Natural killer cell (primary cell): ENCODE measurements at regions not wholly inside any gene's neighbourhood (a gene's known extent, or its start where the extent isn't known, plus 50 kb on each side); places are given as distances from the start of the nearest gene placed in this dataset.

Source experiments
- ATAC-seq, 3 donors: fragments of 150-1000 bp in 2 of 3; fragments of 200-7000 bp in 1 of 3; cut with Tn5 transposase; 1 replicate in 1 of 3; 2 replicates in 2 of 3; pipeline ENCODE4 v1.10.0; 2021; ENCODE audit warnings: mild to moderate bottlenecking in 2 of 3, moderate library complexity in 2 of 3
- DNase-seq, 2 donors: peaks; one replicate each; pipeline versions ENCODE4 v3.0.0 to v3.0.0-alpha.2; 2013 to 2021; ENCODE audit warnings: mixed read lengths in 1 of 2
- H3K27ac ChIP-seq: one replicate; pipeline ENCODE4 v1.5.1; 2013; ENCODE audit warnings: mild to moderate bottlenecking, low read length
- H3K27me3 ChIP-seq: one replicate; pipeline ENCODE4 v1.6.1; 2013; ENCODE audit warnings: low read length; ENCODE audit not compliant: control insufficient read depth, insufficient read depth
- H3K36me3 ChIP-seq: one replicate; pipeline ENCODE4 v1.6.1; 2013; ENCODE audit warnings: low read length; ENCODE audit not compliant: control insufficient read depth, insufficient read depth
- H3K4me1 ChIP-seq: one replicate; pipeline ENCODE4 v1.6.1; 2013; ENCODE audit warnings: low read length; ENCODE audit not compliant: control insufficient read depth, insufficient read depth
- H3K4me3 ChIP-seq: one replicate; pipeline ENCODE4 v1.5.1; 2013; ENCODE audit warnings: low read length
- H3K9me3 ChIP-seq: one replicate; pipeline ENCODE4 v1.6.1; 2013; ENCODE audit warnings: low read length; ENCODE audit not compliant: control insufficient read depth, insufficient read depth
- H3K27ac Mint-ChIP-seq, 2 donors: one replicate each; pipeline ENCODE4 v1.8.0; 2022; ENCODE audit warnings: mild to moderate bottlenecking in 2 of 2, mixed read lengths in 2 of 2, moderate library complexity in 1 of 2
- H3K27me3 Mint-ChIP-seq, 2 donors: one replicate each; pipeline ENCODE4 v1.8.0; 2022; ENCODE audit warnings: low read depth in 2 of 2, mixed read lengths in 2 of 2
- H3K36me3 Mint-ChIP-seq: one replicate; pipeline ENCODE4 v1.8.0; 2022; ENCODE audit warnings: mixed read lengths
- H3K4me1 Mint-ChIP-seq, 2 donors: one replicate each; pipeline ENCODE4 v1.8.0; 2022; ENCODE audit warnings: mixed read lengths in 2 of 2
- H3K4me3 Mint-ChIP-seq: one replicate; pipeline ENCODE4 v1.8.0; 2022; ENCODE audit warnings: mild to moderate bottlenecking, moderate library complexity, mixed read lengths
- H3K9me3 Mint-ChIP-seq, 2 donors: one replicate each; pipeline ENCODE4 v1.8.0; 2022; ENCODE audit warnings: mixed read lengths in 2 of 2
- WGBS: methylation state at CpG from one replicate; pipeline ENCODE4 v1.1.7; 2013; ENCODE audit warnings: missing lambda C conversion rate; ENCODE audit not compliant: insufficient coverage; 5-methylcytosine and 5-hydroxymethylcytosine counted together
- intact Hi-C: fragments of 100-400 bp; cut with micrococcal nuclease; formaldehyde crosslinking; loops from one replicate; pipeline ENCODE4 v1.14.2; 2022
- TF ChIP-seq, protein P1 (sequence below): fragments of 200-600 bp; IDR thresholded peaks from one replicate; pipeline ENCODE4 v1.8.0; 2022; ENCODE audit warnings: antibody characterized with exemption

DNA sequence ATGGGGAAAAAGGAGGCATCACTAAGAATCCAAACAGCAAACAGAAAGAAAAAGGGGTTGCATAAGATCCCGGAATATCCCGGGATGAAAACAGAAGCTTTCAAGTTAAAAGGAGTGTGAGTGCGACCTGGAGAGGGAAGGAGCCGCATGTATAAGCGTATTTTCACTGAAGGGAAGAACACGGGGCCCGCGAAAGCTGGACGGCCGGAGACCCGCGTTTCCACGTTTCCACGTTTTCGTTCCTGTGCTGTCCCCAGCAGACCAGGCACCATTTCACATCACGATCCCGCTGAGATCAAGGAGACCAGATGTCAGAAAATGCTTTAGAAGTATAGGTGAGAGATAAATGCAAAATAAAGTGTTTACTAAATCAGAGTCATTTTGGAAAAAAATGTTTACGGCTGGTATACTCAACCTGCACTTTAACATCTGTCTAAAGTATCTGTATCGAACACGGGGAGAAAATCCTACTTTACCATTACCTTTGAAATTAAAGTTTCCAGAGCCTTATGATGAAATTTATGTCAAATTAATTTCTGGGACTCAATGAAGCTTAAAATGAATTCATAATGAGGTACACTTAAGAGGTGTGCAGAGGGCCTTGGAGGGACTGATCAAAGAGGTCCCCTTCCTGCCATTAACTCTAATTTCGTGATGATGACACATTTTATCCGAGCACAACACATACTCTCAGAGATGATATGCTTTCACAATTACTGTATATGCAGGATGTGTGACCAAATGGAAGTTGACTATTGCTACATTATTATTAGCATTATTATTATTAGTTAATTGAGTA, 71.0 kb upstream of the SALL3 start:
- no peaks in the 10 kb centered on the region for H3K36me3 ChIP-seq
- intact Hi-C loops = no loop called here
- H3K9me3 ChIP-seq = no peaks in the 10 kb centered on the region
- no peak overlapping the region for H3K27ac ChIP-seq
- Mint-ChIP-seq H3K27ac (no peak overlapping the region), H3K27me3 (peaks cover 0 to 10% of the 10 kb centered on the region in 2 donors), H3K36me3 (no peaks in the 10 kb centered on the region), H3K9me3 (no peaks in the 10 kb centered on the region), H3K4me1 (no peaks in the 10 kb centered on the region), H3K4me3 (no peak overlapping the region)
- 92% methylated on average over 17 of the region's 22 CpGs for WGBS
- DNase-seq (no peak), ATAC-seq (no peak)
- TF ChIP-seq, protein P1, sequence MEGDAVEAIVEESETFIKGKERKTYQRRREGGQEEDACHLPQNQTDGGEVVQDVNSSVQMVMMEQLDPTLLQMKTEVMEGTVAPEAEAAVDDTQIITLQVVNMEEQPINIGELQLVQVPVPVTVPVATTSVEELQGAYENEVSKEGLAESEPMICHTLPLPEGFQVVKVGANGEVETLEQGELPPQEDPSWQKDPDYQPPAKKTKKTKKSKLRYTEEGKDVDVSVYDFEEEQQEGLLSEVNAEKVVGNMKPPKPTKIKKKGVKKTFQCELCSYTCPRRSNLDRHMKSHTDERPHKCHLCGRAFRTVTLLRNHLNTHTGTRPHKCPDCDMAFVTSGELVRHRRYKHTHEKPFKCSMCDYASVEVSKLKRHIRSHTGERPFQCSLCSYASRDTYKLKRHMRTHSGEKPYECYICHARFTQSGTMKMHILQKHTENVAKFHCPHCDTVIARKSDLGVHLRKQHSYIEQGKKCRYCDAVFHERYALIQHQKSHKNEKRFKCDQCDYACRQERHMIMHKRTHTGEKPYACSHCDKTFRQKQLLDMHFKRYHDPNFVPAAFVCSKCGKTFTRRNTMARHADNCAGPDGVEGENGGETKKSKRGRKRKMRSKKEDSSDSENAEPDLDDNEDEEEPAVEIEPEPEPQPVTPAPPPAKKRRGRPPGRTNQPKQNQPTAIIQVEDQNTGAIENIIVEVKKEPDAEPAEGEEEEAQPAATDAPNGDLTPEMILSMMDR = no peak
- H3K4me3 ChIP-seq = no peak overlapping the region
- no peaks in the 10 kb centered on the region for H3K4me1 ChIP-seq
- H3K27me3 ChIP-seq = no peaks in the 10 kb centered on the region

DNA sequence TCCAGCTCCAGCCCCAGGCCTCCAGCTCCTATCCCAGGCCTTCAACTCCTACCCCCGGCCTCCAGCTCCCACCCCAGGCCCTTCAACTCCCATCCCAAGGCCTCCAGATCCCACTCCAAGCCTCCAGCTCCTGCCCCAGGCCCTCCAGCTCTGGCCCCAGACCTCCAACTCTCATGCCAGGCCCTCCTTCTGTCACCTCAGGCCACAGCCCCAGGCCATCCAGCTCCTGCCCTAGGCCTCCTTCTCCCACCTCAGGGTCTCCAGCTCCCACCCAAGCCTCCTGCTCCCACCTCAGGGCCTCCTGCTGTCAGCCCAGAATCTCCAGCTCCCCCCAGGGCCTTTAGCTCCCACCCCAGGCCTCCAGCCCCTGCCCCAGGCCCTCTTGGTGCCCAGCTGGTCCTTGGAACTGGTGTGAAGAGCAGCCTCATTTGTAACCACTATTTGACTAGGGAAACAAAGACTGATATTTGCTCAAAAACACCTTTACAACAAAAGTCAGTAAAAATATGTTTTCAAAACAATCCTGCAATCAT, 67.8 kb upstream of the SALL3 start:
- no peak for DNase-seq
- Histone ChIP-seq H3K9me3 (no peaks in the 10 kb centered on the region), H3K4me1 (no peaks in the 10 kb centered on the region), H3K27ac (no peak overlapping the region), H3K4me3 (no peak overlapping the region), H3K27me3 (no peaks in the 10 kb centered on the region), H3K36me3 (no peaks in the 10 kb centered on the region)
- intact Hi-C loops = no loop called here
- TF ChIP-seq, protein P1 = no peak
- H3K27me3 Mint-ChIP-seq = no peaks in the 10 kb centered on the region
- WGBS = 49% methylated on average over 1 of the region's 1 CpG
- no peak overlapping the region for H3K4me3 Mint-ChIP-seq
- ATAC-seq = no peak
- no peaks in the 10 kb centered on the region for H3K9me3 Mint-ChIP-seq
- H3K4me1 Mint-ChIP-seq = no peaks in the 10 kb centered on the region
- H3K36me3 Mint-ChIP-seq = no peaks in the 10 kb centered on the region
- no peak overlapping the region for H3K27ac Mint-ChIP-seq

DNA sequence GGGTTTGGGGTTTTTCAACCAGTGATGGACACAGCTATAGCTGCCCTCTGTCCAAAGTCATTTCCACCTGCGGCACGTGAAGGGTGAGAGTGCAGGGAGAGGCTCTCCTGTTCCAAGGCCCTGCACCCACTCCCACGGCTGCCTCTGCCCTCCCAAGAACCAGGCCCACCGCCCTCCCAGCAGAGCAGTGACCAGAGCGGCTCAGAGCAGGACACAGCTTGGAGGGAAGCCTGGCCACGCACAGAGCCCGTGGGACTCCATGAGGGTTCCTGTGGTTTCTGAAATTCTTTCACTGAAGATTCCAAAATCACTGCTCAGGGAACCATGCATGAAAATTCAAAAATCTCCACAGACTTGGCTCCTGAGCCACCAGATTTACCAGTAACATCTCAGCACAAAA, 67.3 kb upstream of the SALL3 start:
- H3K36me3 ChIP-seq = no peaks in the 10 kb centered on the region
- H3K4me1 ChIP-seq = no peaks in the 10 kb centered on the region
- no peaks in the 10 kb centered on the region for H3K27me3 Mint-ChIP-seq
- H3K27me3 ChIP-seq = no peaks in the 10 kb centered on the region
- H3K4me3 ChIP-seq = no peak overlapping the region
- H3K4me1 Mint-ChIP-seq = no peaks in the 10 kb centered on the region
- TF ChIP-seq, protein P1 = no peak
- no peak overlapping the region for H3K4me3 Mint-ChIP-seq
- 93% methylated on average over 7 of the region's 7 CpGs for WGBS
- H3K27ac Mint-ChIP-seq = no peak overlapping the region
- peaks cover 0 to 3% of the 10 kb centered on the region in 2 donors for H3K9me3 Mint-ChIP-seq
- no peak overlapping the region for H3K27ac ChIP-seq
- no peaks in the 10 kb centered on the region for H3K9me3 ChIP-seq
- ATAC-seq (no peak), DNase-seq (no peak)
- H3K36me3 Mint-ChIP-seq = no peaks in the 10 kb centered on the region
- intact Hi-C loops = no loop called here

DNA sequence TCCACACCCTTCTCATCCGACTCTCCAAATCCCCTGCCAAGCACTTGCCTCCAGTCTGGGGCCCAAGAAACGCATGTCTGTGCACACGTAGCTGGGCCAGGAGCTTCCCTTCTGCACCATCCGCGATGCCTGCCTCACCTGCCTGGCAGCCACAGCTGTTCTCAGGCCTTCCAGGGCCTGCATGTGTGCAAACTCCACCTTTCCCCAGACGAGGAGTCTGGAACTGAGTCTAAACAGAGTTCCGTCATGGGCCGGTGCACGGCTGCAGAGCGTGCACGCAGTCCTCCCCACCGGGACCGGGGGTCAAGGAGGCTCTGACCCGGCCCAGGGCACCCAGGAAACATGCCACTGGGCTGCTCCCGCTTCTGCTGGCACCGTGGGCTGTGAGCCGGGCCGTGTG, 66.8 kb upstream of the SALL3 start:
- peaks cover 0 to 5% of the 10 kb centered on the region in 2 donors for H3K9me3 Mint-ChIP-seq
- intact Hi-C loops = no loop called here
- Histone ChIP-seq H3K36me3 (no peaks in the 10 kb centered on the region), H3K4me3 (no peak overlapping the region), H3K9me3 (no peaks in the 10 kb centered on the region), H3K4me1 (no peaks in the 10 kb centered on the region), H3K27me3 (no peaks in the 10 kb centered on the region), H3K27ac (no peak overlapping the region)
- no peak overlapping the region for H3K27ac Mint-ChIP-seq
- 85% methylated on average over 18 of the region's 18 CpGs for WGBS
- H3K4me3 Mint-ChIP-seq = no peak overlapping the region
- TF ChIP-seq, protein P1 = no peak
- ATAC-seq (no peak), DNase-seq (no peak)
- no peaks in the 10 kb centered on the region for H3K36me3 Mint-ChIP-seq
- no peaks in the 10 kb centered on the region for H3K27me3 Mint-ChIP-seq
- H3K4me1 Mint-ChIP-seq = no peaks in the 10 kb centered on the region
